ENCODE measurements at regions not wholly inside any gene's neighbourhood (a gene's known extent, or its start where the extent isn't known, plus 50 kb on each side); places are given as distances from the start of the nearest gene placed in this dataset.

DNA sequence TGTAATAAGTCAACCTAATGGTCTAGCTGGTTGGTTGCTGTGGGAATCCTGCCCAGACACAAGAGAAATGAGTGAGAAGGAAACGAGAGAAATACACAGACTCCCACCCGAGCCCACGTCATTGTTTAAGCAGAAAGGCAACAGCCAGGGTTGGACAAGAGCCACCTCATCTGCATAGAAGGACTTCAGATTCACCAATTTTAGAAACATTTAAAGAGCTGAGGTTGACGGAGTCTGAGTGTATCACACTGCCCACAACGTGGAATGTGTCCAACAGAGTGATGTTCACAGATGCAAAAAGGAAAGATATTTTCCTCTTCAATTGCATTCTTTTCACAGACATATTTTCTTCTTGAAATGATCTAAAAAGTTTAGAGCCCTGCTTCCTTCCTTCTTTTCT is 349.5 kb downstream of the AGTPBP1 start:
- no peaks in the 10 kb centered on the region for H3K27me3 ChIP-seq (ENCODE audit: insufficient read depth, low read length)
- TF ChIP-seq EZH2 (IDR thresholded peaks at IDR 0.05; ENCODE audit: borderline replicate concordance, low read length) = no peak
- TF ChIP-seq, protein P1, sequence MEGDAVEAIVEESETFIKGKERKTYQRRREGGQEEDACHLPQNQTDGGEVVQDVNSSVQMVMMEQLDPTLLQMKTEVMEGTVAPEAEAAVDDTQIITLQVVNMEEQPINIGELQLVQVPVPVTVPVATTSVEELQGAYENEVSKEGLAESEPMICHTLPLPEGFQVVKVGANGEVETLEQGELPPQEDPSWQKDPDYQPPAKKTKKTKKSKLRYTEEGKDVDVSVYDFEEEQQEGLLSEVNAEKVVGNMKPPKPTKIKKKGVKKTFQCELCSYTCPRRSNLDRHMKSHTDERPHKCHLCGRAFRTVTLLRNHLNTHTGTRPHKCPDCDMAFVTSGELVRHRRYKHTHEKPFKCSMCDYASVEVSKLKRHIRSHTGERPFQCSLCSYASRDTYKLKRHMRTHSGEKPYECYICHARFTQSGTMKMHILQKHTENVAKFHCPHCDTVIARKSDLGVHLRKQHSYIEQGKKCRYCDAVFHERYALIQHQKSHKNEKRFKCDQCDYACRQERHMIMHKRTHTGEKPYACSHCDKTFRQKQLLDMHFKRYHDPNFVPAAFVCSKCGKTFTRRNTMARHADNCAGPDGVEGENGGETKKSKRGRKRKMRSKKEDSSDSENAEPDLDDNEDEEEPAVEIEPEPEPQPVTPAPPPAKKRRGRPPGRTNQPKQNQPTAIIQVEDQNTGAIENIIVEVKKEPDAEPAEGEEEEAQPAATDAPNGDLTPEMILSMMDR (IDR thresholded peaks at IDR 0.05; ENCODE audit: low read length) = no peak
- H3K9me2 ChIP-seq (ENCODE audit: low read depth, low read length) = no peaks in the 10 kb centered on the region
- no peaks in the 10 kb centered on the region for H4K20me1 ChIP-seq (ENCODE audit: insufficient read depth, low read length)
- H3K79me2 ChIP-seq (ENCODE audit: insufficient read depth, low read length) = no peaks in the 10 kb centered on the region
- no peak overlapping the region for H3K4me3 ChIP-seq (ENCODE audit: low read depth, low read length, poor library complexity, severe bottlenecking)
- no peak overlapping the region for H2AFZ ChIP-seq (ENCODE audit: low read length)
- H3K4me1 ChIP-seq (ENCODE audit: insufficient read depth, low read length, severe bottlenecking) = no peaks in the 10 kb centered on the region
- H3K9ac ChIP-seq (ENCODE audit: low read length) = no peak overlapping the region
- no peak overlapping the region for H3K4me2 ChIP-seq (ENCODE audit: low read length)
- no peak overlapping the region for H3K27ac ChIP-seq (ENCODE audit: low read depth, low read length, poor library complexity, severe bottlenecking)
- H3K36me3 ChIP-seq (ENCODE audit: insufficient read depth, low read length) = no peaks in the 10 kb centered on the region
- no peaks in the 10 kb centered on the region for H3K9me3 ChIP-seq (ENCODE audit: low read length)
- H3F3A ChIP-seq (ENCODE audit: insufficient read depth, low read length) = no peaks in the 10 kb centered on the region

DNA sequence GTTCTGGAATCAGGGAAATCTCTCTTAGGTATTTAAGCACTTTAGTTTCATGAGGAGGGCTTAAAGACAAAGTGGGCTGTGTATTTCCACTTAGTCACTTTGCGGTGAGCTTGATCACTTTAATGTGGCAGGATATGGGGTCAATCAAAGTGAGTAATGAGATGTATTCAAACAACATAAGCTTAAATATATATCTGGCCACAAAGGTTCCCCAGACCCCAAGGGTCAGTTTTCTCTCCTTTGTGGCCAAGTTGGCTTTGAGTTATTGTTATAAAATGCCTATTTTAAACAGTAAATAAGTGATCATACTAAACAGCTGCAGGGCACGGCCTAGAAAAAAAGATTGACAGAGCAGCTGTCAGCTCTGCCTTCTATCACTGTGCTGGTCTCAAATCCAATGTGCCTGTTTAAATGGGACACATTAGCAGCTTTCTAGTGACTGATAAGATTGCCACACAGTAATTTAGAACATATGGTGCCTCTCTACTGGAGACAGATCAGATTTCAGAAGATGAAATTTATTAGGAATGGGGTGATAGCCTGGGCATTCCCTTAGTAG is 363.9 kb downstream of the AGTPBP1 start:
- H3K79me2 ChIP-seq (ENCODE audit: insufficient read depth, low read length) = no peaks in the 10 kb centered on the region
- H3K4me1 ChIP-seq (ENCODE audit: insufficient read depth, low read length, severe bottlenecking) = no peaks in the 10 kb centered on the region
- no peak overlapping the region for H3K9ac ChIP-seq (ENCODE audit: low read length)
- no peaks in the 10 kb centered on the region for H3K9me2 ChIP-seq (ENCODE audit: low read depth, low read length)
- no peaks in the 10 kb centered on the region for H3K9me3 ChIP-seq (ENCODE audit: low read length)
- H3K4me3 ChIP-seq (ENCODE audit: low read depth, low read length, poor library complexity, severe bottlenecking) = no peak overlapping the region
- TF ChIP-seq, protein P1 (IDR thresholded peaks at IDR 0.05; ENCODE audit: low read length) = no peak
- TF ChIP-seq EZH2 (IDR thresholded peaks at IDR 0.05; ENCODE audit: borderline replicate concordance, low read length) = no peak
- no peaks in the 10 kb centered on the region for H3K27me3 ChIP-seq (ENCODE audit: insufficient read depth, low read length)
- H3K27ac ChIP-seq (ENCODE audit: low read depth, low read length, poor library complexity, severe bottlenecking) = no peak overlapping the region
- H4K20me1 ChIP-seq (ENCODE audit: insufficient read depth, low read length) = no peaks in the 10 kb centered on the region
- no peak overlapping the region for H3K4me2 ChIP-seq (ENCODE audit: low read length)
- no peaks in the 10 kb centered on the region for H3F3A ChIP-seq (ENCODE audit: insufficient read depth, low read length)
- H2AFZ ChIP-seq (ENCODE audit: low read length) = no peak overlapping the region
- H3K36me3 ChIP-seq (ENCODE audit: insufficient read depth, low read length) = no peaks in the 10 kb centered on the region

DNA sequence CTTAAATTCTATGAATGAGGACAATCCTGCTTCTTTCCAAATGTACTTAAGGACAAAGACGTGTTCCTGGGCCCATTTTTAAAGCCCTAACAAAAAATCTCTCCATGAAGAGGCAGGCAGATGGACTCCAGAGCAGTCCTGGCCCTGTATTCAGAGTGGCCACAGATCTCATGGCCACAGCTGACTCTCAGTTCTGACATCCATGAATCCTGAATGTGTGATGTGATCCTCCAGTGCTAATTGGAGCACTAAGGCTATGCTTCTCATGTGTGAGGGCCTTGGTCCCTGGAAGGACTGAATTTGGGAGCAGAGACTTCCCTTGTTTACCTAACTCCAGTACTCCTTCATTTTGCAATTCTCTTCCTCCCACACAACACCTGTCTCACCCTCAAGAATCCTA is 373.0 kb downstream of the AGTPBP1 start:
- Histone ChIP-seq H2AFZ (ENCODE audit: low read length) (no peak overlapping the region), H3K9me3 (ENCODE audit: low read length) (no peaks in the 10 kb centered on the region), H3K9me2 (ENCODE audit: low read depth, low read length) (no peaks in the 10 kb centered on the region), H3F3A (ENCODE audit: insufficient read depth, low read length) (no peaks in the 10 kb centered on the region), H3K36me3 (ENCODE audit: insufficient read depth, low read length) (no peaks in the 10 kb centered on the region), H4K20me1 (ENCODE audit: insufficient read depth, low read length) (no peaks in the 10 kb centered on the region), H3K4me1 (ENCODE audit: insufficient read depth, low read length, severe bottlenecking) (no peaks in the 10 kb centered on the region), H3K79me2 (ENCODE audit: insufficient read depth, low read length) (no peaks in the 10 kb centered on the region), H3K4me2 (ENCODE audit: low read length) (no peak overlapping the region), H3K4me3 (ENCODE audit: low read depth, low read length, poor library complexity, severe bottlenecking) (no peak overlapping the region), H3K27me3 (ENCODE audit: insufficient read depth, low read length) (no peaks in the 10 kb centered on the region), H3K27ac (ENCODE audit: low read depth, low read length, poor library complexity, severe bottlenecking) (no peak overlapping the region), H3K9ac (ENCODE audit: low read length) (no peak overlapping the region)
- TF ChIP-seq, protein P1 (IDR thresholded peaks at IDR 0.05; ENCODE audit: low read length) = no peak
- no peak for TF ChIP-seq EZH2 (IDR thresholded peaks at IDR 0.05; ENCODE audit: borderline replicate concordance, low read length)
